A673 (cell line): ENCODE measurements at regions not wholly inside any gene's neighbourhood (a gene's known extent, or its start where the extent isn't known, plus 50 kb on each side); places are given as distances from the start of the nearest gene placed in this dataset.

Source experiments
- EZH2 ChIP-seq: fragments of 200-600 bp; sonication (generic); IDR thresholded peaks from 2 replicates; pipeline ENCODE4 v1.6.1; 2017; ENCODE audit warnings: borderline replicate concordance, low read depth, mild to moderate bottlenecking, mixed read lengths, antibody characterized with exemption, low read length; ENCODE audit not compliant: poor library complexity, severe bottlenecking
- TF ChIP-seq, protein P1 (sequence below): fragments of 300-800, 200-600 bp; sonication (generic); conservative IDR thresholded peaks from 2 replicates; pipeline ENCODE4 v1.5.1; 2017; ENCODE audit warnings: low read depth, mild to moderate bottlenecking, antibody characterized with exemption, low read length, moderate library complexity, mixed read lengths

- TF ChIP-seq, protein P1, sequence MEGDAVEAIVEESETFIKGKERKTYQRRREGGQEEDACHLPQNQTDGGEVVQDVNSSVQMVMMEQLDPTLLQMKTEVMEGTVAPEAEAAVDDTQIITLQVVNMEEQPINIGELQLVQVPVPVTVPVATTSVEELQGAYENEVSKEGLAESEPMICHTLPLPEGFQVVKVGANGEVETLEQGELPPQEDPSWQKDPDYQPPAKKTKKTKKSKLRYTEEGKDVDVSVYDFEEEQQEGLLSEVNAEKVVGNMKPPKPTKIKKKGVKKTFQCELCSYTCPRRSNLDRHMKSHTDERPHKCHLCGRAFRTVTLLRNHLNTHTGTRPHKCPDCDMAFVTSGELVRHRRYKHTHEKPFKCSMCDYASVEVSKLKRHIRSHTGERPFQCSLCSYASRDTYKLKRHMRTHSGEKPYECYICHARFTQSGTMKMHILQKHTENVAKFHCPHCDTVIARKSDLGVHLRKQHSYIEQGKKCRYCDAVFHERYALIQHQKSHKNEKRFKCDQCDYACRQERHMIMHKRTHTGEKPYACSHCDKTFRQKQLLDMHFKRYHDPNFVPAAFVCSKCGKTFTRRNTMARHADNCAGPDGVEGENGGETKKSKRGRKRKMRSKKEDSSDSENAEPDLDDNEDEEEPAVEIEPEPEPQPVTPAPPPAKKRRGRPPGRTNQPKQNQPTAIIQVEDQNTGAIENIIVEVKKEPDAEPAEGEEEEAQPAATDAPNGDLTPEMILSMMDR = no peak
- TF ChIP-seq EZH2 = no peak
Measured at GRCh38 chr15:69789648-69790393, 307.9 kb downstream of the TLE3 start.
